ENCODE measurements at regions not wholly inside any gene's neighbourhood (a gene's known extent, or its start where the extent isn't known, plus 50 kb on each side); places are given as distances from the start of the nearest gene placed in this dataset.

GRCh38 chr10:57624066-57624465 is 643.6 kb downstream of the IPMK start:
- no peak for TF ChIP-seq TAF1 (IDR thresholded peaks at IDR 0.05; ENCODE audit: borderline replicate concordance, low read depth, low read length)
- TF ChIP-seq CTCF (IDR thresholded peaks at IDR 0.05) = no peak
- no peak for TF ChIP-seq EZH2phosphoT487 (IDR thresholded peaks at IDR 0.05; ENCODE audit: borderline replicate concordance, low read depth)
- no peak for TF ChIP-seq RXRA (IDR thresholded peaks at IDR 0.05; ENCODE audit: borderline replicate concordance, low read depth)
- no peak for TF ChIP-seq POLR2AphosphoS5 (IDR thresholded peaks at IDR 0.05; ENCODE audit: low read depth, low read length)
- TF ChIP-seq MEF2A (IDR thresholded peaks at IDR 0.05; ENCODE audit: borderline replicate concordance, low read depth) = no peak
- TF ChIP-seq SIN3A (IDR thresholded peaks at IDR 0.05; ENCODE audit: borderline replicate concordance, low read depth, low read length) = no peak
- TF ChIP-seq, protein P1, sequence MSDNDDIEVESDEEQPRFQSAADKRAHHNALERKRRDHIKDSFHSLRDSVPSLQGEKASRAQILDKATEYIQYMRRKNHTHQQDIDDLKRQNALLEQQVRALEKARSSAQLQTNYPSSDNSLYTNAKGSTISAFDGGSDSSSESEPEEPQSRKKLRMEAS (IDR thresholded peaks at IDR 0.05; ENCODE audit: low read depth) = no peak
